Uterus (tissue), 3 donors: ENCODE measurements at regions not wholly inside any gene's neighbourhood (a gene's known extent, or its start where the extent isn't known, plus 50 kb on each side); places are given as distances from the start of the nearest gene placed in this dataset.
"Not testable (repeated sequence)": the region's sequence is repeated elsewhere in the genome, so short reads cannot be mapped to it uniquely, and the experiment has no call there.

ENCODE experiments used
- DNase-seq, 2 donors: peaks; one replicate each; pipeline ENCODE4 v3.0.0-alpha.2; 2019 to 2020
- H3K27ac ChIP-seq, 2 donors: fragments of 200-600 bp; sonication (generic); 1 replicate in 1 of 2; 2 replicates in 1 of 2; pipeline ENCODE4 v1.5.1; 2016 to 2018
- H3K27me3 ChIP-seq, 2 donors: fragments of 200-600 bp; sonication (generic); one replicate each; pipeline ENCODE4 v1.5.1; 2018 to 2019; ENCODE audit warnings: control low read depth in 1 of 2
- H3K36me3 ChIP-seq, 2 donors: fragments of 200-600 bp; sonication (generic); one replicate each; pipeline ENCODE4 v1.5.1; 2019; ENCODE audit warnings: control low read depth in 1 of 2
- H3K4me1 ChIP-seq, 2 donors: fragments of 200-600 bp; sonication (generic); one replicate each; pipeline ENCODE4 v1.5.1; 2018 to 2019; ENCODE audit warnings: control low read depth in 1 of 2
- H3K4me3 ChIP-seq, 2 donors: fragments of 200-600 bp; sonication (generic); 1 replicate in 1 of 2; 2 replicates in 1 of 2; pipeline ENCODE4 v1.5.1; 2018 to 2019; ENCODE audit warnings: mild to moderate bottlenecking in 1 of 2
- H3K9me3 ChIP-seq, 2 donors: fragments of 200-600 bp; sonication (generic); one replicate each; pipeline ENCODE4 v1.5.1; 2019; ENCODE audit warnings: control low read depth in 1 of 2
- POLR2A ChIP-seq, 2 donors: fragments of 450-650 bp; IDR thresholded peaks; one replicate each; pipeline ENCODE4 v1.6.1; 2016; ENCODE audit warnings: antibody characterized with exemption in 2 of 2, mild to moderate bottlenecking in 1 of 2, moderate library complexity in 1 of 2
- intact Hi-C: fragments of 100-400 bp; cut with DNase I; formaldehyde crosslinking; loops from one replicate; pipeline ENCODE4 v1.15.1; 2023; ENCODE audit warnings: low total_unique reads
- TF ChIP-seq, protein P1 (sequence below), 4 experiments: fragments of 200-600 bp in 2 of 4; fragments of 450-650 bp in 2 of 4; sonication (generic) in 2 of 4; IDR thresholded peaks; one replicate each; pipeline ENCODE4 v1.5.1; 2016 to 2019; ENCODE audit warnings: antibody characterized with exemption in 4 of 4, mild to moderate bottlenecking in 2 of 4, moderate library complexity in 1 of 4
- donor health status: DM: yes; HTN: yes; CAD: no.

- H3K36me3 ChIP-seq, H3K4me1 ChIP-seq, DNase-seq, H3K27ac ChIP-seq, H3K27me3 ChIP-seq, H3K4me3 ChIP-seq, H3K9me3 ChIP-seq, intact Hi-C loops: not testable (repeated sequence)
Observed at GRCh38 chr3:48101301-48101650, 85.1 kb upstream of the MAP4 start.

GRCh38 chr3:48092270-48092669 lies 76.1 kb upstream of the MAP4 start:
- H3K4me1 ChIP-seq, result peaks cover 4% of the 10 kb centered on the region in 2 donors
- intact Hi-C loops, result no loop called here
- no peaks in the 10 kb centered on the region for H3K9me3 ChIP-seq
- DNase-seq, result no peak
- no peaks in the 10 kb centered on the region for H3K36me3 ChIP-seq
- TF ChIP-seq, protein P1, sequence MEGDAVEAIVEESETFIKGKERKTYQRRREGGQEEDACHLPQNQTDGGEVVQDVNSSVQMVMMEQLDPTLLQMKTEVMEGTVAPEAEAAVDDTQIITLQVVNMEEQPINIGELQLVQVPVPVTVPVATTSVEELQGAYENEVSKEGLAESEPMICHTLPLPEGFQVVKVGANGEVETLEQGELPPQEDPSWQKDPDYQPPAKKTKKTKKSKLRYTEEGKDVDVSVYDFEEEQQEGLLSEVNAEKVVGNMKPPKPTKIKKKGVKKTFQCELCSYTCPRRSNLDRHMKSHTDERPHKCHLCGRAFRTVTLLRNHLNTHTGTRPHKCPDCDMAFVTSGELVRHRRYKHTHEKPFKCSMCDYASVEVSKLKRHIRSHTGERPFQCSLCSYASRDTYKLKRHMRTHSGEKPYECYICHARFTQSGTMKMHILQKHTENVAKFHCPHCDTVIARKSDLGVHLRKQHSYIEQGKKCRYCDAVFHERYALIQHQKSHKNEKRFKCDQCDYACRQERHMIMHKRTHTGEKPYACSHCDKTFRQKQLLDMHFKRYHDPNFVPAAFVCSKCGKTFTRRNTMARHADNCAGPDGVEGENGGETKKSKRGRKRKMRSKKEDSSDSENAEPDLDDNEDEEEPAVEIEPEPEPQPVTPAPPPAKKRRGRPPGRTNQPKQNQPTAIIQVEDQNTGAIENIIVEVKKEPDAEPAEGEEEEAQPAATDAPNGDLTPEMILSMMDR (IDR thresholded peaks at IDR 0.05), result no peak
- TF ChIP-seq POLR2A (IDR thresholded peaks at IDR 0.05), result no peak
- no peak overlapping the region for H3K4me3 ChIP-seq
- no peaks in the 10 kb centered on the region for H3K27me3 ChIP-seq
- H3K27ac ChIP-seq, result no peak overlapping the region

DNA sequence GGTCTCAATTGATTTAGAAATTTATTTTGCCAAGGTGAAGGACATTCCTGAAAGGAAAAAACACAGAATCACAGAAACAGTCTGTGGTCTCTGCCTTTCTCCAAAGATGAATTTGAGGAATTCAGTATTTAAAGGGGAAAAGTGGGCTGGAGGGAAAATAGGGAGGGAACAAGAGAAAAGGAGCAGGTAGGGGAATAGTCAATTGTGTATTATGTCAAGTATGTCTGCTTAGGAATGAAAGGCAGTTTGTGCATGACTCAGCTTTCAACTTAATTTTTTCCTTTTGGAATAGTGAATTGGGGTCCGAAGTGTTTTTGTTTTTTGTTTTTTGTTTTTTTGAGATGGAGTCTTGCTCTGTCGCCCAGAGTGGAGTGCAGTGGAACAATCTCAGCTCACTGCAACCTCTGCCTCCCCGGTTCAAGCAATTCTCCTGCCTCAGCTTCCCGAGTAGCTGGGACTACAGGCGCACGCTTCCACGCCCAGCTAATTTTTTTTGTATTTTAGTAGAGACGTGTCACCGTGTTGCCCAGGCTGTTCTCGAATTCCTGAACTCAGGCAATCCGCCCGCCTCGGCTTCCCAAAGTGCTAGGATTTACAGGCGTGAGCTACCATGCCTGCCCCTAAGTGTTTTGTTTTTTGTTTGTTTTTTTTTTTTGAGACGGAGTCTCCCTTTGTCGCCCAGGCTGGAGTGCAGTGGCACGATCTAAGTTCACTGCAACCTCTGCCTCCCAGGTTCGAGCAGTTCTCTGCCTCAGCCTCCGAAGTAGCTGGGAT lies 74.1 kb upstream of the MAP4 start:
- DNase-seq, result no peak
- Histone ChIP-seq H3K4me1 (peaks cover 4 to 10% of the 10 kb centered on the region in 2 donors), H3K9me3 (no peaks in the 10 kb centered on the region), H3K36me3 (no peaks in the 10 kb centered on the region), H3K27me3 (no peaks in the 10 kb centered on the region), H3K27ac (peak overlapping the region; percentile 91 to 98), H3K4me3 (no peak overlapping the region)
- intact Hi-C loops, result no loop called here
- no peak for TF ChIP-seq POLR2A (IDR thresholded peaks at IDR 0.05)
- TF ChIP-seq, protein P1 (IDR thresholded peaks at IDR 0.05), result no peak

- Histone ChIP-seq H3K27me3 (no peaks in the 10 kb centered on the region), H3K36me3 (no peaks in the 10 kb centered on the region), H3K4me3 (peak overlapping the region; percentile 80 to 87), H3K27ac (peak overlapping the region; percentile 91 to 98), H3K9me3 (no peaks in the 10 kb centered on the region), H3K4me1 (peaks cover 4 to 15% of the 10 kb centered on the region in 2 donors)
- peak; percentile 94 to 97 for TF ChIP-seq POLR2A (IDR thresholded peaks at IDR 0.05)
- TF ChIP-seq, protein P1 (IDR thresholded peaks at IDR 0.05), result peak in 1 of 4 experiments; percentile 5
- intact Hi-C loops, result no loop called here
- DNase-seq, result peak; percentile 97
Observed at GRCh38 chr3:48088749-48089466, 72.7 kb upstream of the MAP4 start.

- peak in 1 of 2 donors; percentile 46 for DNase-seq
- Histone ChIP-seq H3K4me1 (peaks cover 4 to 15% of the 10 kb centered on the region in 2 donors), H3K36me3 (no peaks in the 10 kb centered on the region), H3K4me3 (peak overlapping the region; percentile 80 to 87), H3K9me3 (no peaks in the 10 kb centered on the region), H3K27ac (peak overlapping the region; percentile 91 to 98), H3K27me3 (no peaks in the 10 kb centered on the region)
- TF ChIP-seq, protein P1 (IDR thresholded peaks at IDR 0.05), result no peak
- TF ChIP-seq POLR2A (IDR thresholded peaks at IDR 0.05), result no peak
- intact Hi-C loops, result no loop called here
Observed at GRCh38 chr3:48088056-48088748, 72.0 kb upstream of the MAP4 start.
